SK-N-MC (cell line): ENCODE measurements at regions not wholly inside any gene's neighbourhood (a gene's known extent, or its start where the extent isn't known, plus 50 kb on each side); places are given as distances from the start of the nearest gene placed in this dataset.

Source experiments
- DNase-seq: peaks from one replicate; pipeline ENCODE4 v3.0.0-alpha.2; 2011; ENCODE audit warnings: low read depth, low spot score
- H3K27ac ChIP-seq: fragments of 200-600 bp; sonication (generic); 2 replicates; pipeline ENCODE4 v1.5.1; 2016; ENCODE audit warnings: mixed run types
- H3K36me3 ChIP-seq: fragments of 200-600 bp; sonication (generic); 2 replicates; pipeline ENCODE4 v1.6.1; 2017; ENCODE audit warnings: antibody characterized with exemption, low read length, mixed read lengths; ENCODE audit not compliant: insufficient read depth
- H3K4me3 ChIP-seq: fragments of 200-600 bp; sonication (generic); 2 replicates; pipeline ENCODE4 v1.5.1; 2016
- H3K9ac ChIP-seq: fragments of 200-600 bp; sonication (generic); 2 replicates; pipeline ENCODE4 v1.8.0; 2017; ENCODE audit warnings: mixed run types, mixed read lengths; ENCODE audit not compliant: insufficient read length
- H3K9me3 ChIP-seq: fragments of 200-600 bp; sonication (generic); 2 replicates; pipeline ENCODE4 v1.6.1; 2017; ENCODE audit warnings: low read depth, mild to moderate bottlenecking, antibody characterized with exemption, low read length, moderate library complexity, mixed read lengths
- EZH2 ChIP-seq: fragments of 200-600 bp; sonication (generic); IDR thresholded peaks from one replicate; pipeline ENCODE4 v1.6.1; 2017; ENCODE audit warnings: antibody characterized with exemption
- FOXP2 ChIP-seq: optimal IDR thresholded peaks from 2 replicates; pipeline ENCODE3; 2011; ENCODE audit warnings: mild to moderate bottlenecking, moderate library complexity; ENCODE audit not compliant: insufficient read depth; ENCODE audit errors: extremely low read length, control extremely low read depth
- POLR2AphosphoS5 ChIP-seq: IDR thresholded peaks from 2 replicates; pipeline ENCODE4 v1.6.1; 2012; ENCODE audit warnings: mild to moderate bottlenecking, low read depth, low read length, borderline replicate concordance

GRCh38 chr1:98143403-98143802 is 222.6 kb upstream of the DPYD start:
- H3K27ac ChIP-seq: no peak overlapping the region
- no peak for DNase-seq
- no peak for TF ChIP-seq EZH2
- no peak for TF ChIP-seq FOXP2

GRCh38 chr1:98133131-98133530 is 212.3 kb upstream of the DPYD start:
- no peak for DNase-seq
- H3K9me3 ChIP-seq: no peaks in the 10 kb centered on the region

More at GRCh38 chr1:98143403-98143802, 222.6 kb upstream of the DPYD start:
- Histone ChIP-seq H3K36me3 (no peaks in the 10 kb centered on the region), H3K4me3 (no peak overlapping the region), H3K9me3 (no peaks in the 10 kb centered on the region), H3K9ac (no peak overlapping the region)

GRCh38 chr1:98130408-98130807 is 209.6 kb upstream of the DPYD start:
- Histone ChIP-seq H3K9ac (no peak overlapping the region), H3K9me3 (no peaks in the 10 kb centered on the region), H3K4me3 (no peak overlapping the region), H3K27ac (no peak overlapping the region), H3K36me3 (no peaks in the 10 kb centered on the region)
- no peak for DNase-seq
- TF ChIP-seq EZH2: no peak
- no peak for TF ChIP-seq POLR2AphosphoS5
- no peak for TF ChIP-seq FOXP2

More at GRCh38 chr1:98133131-98133530, 212.3 kb upstream of the DPYD start:
- Histone ChIP-seq H3K36me3 (no peaks in the 10 kb centered on the region), H3K9ac (no peak overlapping the region), H3K27ac (no peak overlapping the region), H3K4me3 (no peak overlapping the region)
- TF ChIP-seq FOXP2 (no peak), POLR2AphosphoS5 (no peak), EZH2 (no peak)

DNA sequence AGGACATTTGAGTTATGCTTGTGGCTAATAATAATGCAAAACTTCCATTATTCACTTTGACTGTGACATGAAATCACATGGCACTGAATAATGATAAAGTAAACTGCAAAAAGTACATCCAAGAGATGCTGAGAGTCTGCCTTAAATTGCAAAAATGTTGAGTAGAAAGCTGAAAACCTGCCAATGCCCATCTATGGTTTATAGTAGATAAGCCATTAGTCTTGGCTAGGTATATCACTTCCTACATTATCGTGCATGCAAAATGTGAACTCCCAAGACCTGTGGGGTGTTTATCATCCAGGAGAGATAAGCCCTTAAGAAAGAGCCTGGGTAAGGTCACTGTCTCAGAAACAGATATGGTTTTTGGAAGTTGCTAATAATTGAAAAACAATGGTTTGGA is 208.7 kb upstream of the DPYD start:
- Histone ChIP-seq H3K36me3 (no peaks in the 10 kb centered on the region), H3K9ac (no peak overlapping the region), H3K27ac (no peak overlapping the region), H3K9me3 (no peaks in the 10 kb centered on the region), H3K4me3 (no peak overlapping the region)
- DNase-seq: no peak
- TF ChIP-seq POLR2AphosphoS5 (no peak), FOXP2 (no peak), EZH2 (no peak)

DNA sequence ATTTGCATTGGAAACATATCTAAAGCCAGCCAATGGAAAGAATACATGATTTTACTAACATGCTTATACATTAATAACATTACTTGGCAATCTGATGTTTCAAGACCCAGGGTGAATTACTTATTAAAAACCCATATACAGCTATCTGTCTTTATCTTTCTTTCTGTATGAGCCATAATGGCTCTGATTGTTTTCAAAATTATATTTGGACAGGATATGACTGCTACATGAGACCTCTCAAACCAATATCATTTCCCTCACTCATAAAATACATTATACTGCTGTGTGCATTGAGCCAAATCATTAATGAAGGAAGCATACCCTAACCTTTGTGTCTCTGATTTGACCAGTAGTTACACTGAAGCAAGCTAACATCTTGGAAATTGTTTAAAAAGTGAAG is 205.9 kb upstream of the DPYD start:
- TF ChIP-seq POLR2AphosphoS5: no peak
- no peak for TF ChIP-seq EZH2
- TF ChIP-seq FOXP2: no peak
- Histone ChIP-seq H3K36me3 (no peaks in the 10 kb centered on the region), H3K27ac (no peak overlapping the region), H3K4me3 (no peak overlapping the region), H3K9me3 (no peaks in the 10 kb centered on the region), H3K9ac (no peak overlapping the region)
- DNase-seq: no peak

DNA sequence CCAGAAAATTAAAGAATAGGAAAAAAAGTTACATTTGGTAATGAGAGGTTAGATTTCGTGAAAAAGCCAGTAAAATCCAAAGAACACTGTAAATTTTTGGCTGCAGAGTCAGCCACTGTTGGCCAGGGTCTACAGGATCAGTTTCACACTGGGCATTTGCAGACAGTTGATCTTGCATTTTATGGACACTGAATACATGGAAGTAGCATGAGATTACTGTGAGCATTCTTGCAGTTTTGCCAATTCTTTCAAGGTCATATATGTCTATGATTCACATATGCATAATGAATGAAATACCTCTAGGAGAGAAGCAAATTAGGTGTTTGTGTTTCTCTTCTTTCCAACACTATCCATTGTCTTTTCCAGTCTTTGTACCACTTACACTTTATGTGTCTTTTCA is 200.8 kb upstream of the DPYD start:
- TF ChIP-seq EZH2: no peak
- no peak for TF ChIP-seq FOXP2
- TF ChIP-seq POLR2AphosphoS5: no peak
- no peak overlapping the region for H3K27ac ChIP-seq
- no peaks in the 10 kb centered on the region for H3K36me3 ChIP-seq
- no peak overlapping the region for H3K9ac ChIP-seq
- no peak for DNase-seq
- no peak overlapping the region for H3K4me3 ChIP-seq
- no peaks in the 10 kb centered on the region for H3K9me3 ChIP-seq

- Histone ChIP-seq H3K9ac (no peak overlapping the region), H3K4me3 (no peak overlapping the region), H3K36me3 (no peaks in the 10 kb centered on the region), H3K9me3 (no peaks in the 10 kb centered on the region), H3K27ac (no peak overlapping the region)
- no peak for DNase-seq
- no peak for TF ChIP-seq POLR2AphosphoS5
- no peak for TF ChIP-seq EZH2
- no peak for TF ChIP-seq FOXP2
These were observed 199.0 kb upstream of the DPYD start for GRCh38 chr1:98119796-98120195.

DNA sequence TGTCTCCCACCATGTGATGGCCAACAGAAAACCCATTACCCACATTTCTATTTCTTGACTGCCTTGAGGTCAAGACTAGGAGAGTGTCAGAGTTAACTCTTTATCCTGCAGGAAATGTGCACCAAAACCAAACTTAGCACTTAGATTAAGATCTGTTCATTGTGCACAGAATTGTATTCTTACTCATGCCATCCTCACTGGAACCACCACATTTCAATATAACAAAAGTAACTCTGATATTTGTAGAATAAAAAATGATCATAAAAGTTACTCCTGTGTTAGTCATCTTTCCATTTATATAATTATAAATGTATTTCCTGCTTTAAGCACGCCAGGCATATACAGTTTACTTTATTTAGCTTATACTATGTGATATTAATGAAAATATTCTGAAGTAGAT is 193.0 kb upstream of the DPYD start:
- Histone ChIP-seq H3K27ac (no peak overlapping the region), H3K9ac (no peak overlapping the region), H3K4me3 (no peak overlapping the region), H3K9me3 (no peaks in the 10 kb centered on the region), H3K36me3 (no peaks in the 10 kb centered on the region)
- no peak for DNase-seq
- TF ChIP-seq FOXP2: no peak
- no peak for TF ChIP-seq EZH2
- no peak for TF ChIP-seq POLR2AphosphoS5

GRCh38 chr1:98112626-98113025 is 191.8 kb upstream of the DPYD start:
- Histone ChIP-seq H3K4me3 (no peak overlapping the region), H3K9me3 (no peaks in the 10 kb centered on the region), H3K9ac (no peak overlapping the region), H3K27ac (no peak overlapping the region), H3K36me3 (no peaks in the 10 kb centered on the region)
- no peak for DNase-seq
- TF ChIP-seq POLR2AphosphoS5 (no peak), EZH2 (no peak), FOXP2 (no peak)
